ENCODE measurements at regions not wholly inside any gene's neighbourhood (a gene's known extent, or its start where the extent isn't known, plus 50 kb on each side); places are given as distances from the start of the nearest gene placed in this dataset.
A peak's percentile ranks its signal among the peaks of the same experiment; 100 is the strongest.
"Not testable (repeated sequence)": the region's sequence is repeated elsewhere in the genome, so short reads cannot be mapped to it uniquely, and the experiment has no call there.

DNA sequence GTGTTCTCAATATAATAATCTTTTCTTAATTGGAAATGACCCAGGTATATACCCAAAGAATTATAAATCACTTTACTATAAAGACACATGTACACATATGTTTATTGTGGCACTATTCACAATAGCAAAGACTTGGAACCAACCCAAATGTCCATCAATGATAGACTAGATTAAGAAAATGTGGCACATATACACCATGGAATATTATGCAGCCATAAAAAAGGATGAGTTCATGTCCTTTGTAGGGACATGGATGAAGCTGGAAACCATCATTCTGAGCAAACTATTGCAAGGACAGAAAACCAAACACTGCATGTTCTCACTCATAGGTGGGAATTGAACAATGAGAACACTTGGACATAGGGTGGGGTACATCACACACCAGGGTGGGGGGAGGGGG, 56.8 kb downstream of the SCGB2B2 start:
- not testable (repeated sequence) for DNase-seq (ENCODE audit: low spot score)

DNA sequence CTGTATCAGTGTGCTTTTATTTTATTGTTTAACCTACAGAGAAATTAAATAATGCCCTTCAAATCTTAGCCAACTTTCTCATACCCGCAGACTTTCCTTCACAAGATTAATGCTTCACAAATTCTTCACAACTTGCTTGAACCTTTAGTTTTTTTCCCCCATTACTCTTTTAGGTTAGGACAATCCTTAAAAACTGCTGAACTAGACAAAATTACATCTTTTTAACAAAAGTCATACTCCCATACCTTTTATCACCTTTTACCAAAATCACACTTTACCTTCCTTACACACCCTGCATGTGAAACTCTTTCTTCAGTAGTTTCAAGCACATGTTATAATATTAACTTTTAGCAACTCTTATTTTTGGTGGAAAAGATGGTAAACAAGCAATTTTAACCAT, 58.5 kb downstream of the SCGB2B2 start:
- no peak for DNase-seq (ENCODE audit: low spot score)

DNA sequence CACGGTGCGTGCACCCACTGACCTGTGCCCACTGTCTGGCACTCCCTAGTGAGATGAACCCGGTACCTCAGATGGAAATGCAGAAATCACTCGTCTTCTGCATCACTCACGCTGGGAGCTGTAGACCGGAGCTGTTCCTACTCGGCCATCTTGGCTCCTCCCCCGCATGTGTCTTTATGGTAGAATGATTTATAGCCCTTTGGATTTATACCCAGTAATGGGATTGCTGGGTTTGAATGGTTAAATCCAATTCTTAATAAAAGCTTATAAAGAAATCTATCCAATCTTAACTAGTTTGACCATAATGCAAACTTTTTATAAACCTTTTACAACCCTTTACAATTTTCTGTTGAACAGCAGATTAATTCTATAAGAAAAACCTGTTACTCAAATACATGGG, 59.0 kb downstream of the SCGB2B2 start:
- DNase-seq (ENCODE audit: low spot score) = not testable (repeated sequence)

DNA sequence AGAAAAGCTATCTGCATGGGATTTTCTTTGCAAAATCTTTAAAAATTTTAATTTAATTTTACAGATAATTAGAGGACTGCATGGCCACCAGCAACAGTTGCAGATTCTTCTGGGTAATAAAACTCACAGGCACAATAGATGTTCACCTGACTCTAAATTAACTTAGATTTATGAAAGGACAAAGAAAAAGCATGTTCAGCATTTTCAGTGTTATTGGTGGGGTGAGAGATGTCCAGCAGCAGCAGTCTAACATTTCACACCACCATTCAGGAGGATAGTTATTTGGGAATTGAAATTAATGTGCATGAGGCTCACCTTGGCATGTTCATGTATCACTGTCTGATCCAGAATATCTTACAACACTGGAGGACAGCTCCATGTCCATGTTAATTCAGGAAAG, 74.0 kb downstream of the SCGB2B2 start:
- no peak for DNase-seq (ENCODE audit: low spot score)

DNA sequence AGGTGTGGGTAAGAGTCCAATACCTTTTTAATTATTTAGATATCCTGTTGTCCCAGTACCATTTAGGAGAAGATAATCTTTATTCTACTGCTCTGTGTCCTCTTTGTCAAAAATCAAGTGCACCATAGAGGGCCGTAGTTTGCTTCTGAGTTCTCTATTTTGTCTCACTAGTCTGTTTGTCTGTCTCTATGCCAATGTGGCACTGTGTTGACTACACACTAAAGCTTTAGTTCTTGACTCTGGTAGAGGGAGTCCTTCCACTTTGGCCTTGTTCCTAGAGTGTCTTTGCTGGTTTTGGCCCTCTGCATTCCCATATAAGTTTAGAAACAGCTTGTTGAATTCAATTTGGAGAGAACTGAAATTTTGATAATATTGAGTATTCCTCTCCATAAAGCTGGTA, 75.9 kb downstream of the SCGB2B2 start:
- no peak for DNase-seq (ENCODE audit: low spot score)

DNA sequence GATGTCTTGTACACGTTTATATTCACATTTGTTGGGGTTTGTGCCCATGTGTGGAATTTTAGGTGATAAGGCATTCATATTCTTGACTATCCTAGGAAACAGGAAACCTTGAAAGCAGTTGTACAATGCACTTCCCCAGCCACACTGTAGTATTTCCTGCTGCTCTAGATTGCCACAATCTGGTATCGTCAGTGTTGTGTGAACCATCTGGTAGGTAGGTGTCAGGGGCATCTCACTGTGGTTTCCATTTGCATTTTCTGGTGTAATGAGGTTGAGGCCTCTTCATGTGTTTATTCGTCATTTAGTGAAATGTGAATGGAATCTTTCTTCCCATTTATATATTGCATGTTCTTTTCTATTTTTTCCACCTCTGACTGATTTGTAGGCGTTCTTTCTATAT, 76.6 kb downstream of the SCGB2B2 start:
- no peak for DNase-seq (ENCODE audit: low spot score)

DNA sequence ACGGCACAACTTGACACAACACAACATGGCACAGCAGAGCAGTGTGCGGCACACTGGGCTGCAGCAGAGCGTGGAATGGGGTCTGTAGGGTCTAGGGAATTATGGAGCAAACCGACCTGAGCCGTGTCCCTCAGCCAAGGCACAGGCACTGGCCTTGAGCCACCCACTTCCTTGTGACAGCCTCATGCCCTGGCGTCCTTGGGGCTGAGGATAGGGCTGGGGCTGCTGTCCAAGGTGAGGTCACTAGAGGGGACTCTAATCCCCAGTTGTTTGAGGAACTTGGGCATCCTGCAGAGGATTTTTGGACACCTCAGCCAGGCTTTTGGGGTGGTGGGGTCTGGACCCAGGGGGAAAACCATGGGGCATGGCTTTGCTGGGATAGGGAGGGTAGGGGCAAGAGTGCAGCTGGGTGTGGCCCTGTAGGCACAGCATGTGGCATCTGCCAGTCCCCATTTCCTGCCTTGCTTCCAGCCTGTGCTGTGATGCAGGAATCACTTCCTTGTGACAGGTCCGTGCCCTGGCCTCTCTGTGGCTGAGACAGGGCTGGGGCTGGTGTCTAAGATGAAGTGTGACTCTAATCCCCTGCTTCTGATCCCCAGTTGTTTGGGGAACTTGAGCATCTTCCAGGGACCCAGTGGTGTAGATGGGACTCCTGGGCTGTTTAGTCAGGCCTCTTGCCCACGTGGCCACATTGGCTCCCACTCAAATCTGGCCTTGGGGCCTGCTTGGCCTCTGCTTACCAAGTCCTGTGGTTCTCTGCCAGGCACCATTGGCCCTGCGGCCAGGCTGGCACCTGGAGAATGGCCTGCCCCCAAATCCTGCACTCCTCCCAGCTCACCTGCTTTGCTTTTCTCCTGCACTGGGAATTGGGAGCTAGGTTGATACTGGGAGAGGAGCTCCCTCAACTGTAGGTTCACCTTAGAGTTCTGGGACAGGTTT, 78.5 kb downstream of the SCGB2B2 start:
- DNase-seq (ENCODE audit: low spot score) = no peak

DNA sequence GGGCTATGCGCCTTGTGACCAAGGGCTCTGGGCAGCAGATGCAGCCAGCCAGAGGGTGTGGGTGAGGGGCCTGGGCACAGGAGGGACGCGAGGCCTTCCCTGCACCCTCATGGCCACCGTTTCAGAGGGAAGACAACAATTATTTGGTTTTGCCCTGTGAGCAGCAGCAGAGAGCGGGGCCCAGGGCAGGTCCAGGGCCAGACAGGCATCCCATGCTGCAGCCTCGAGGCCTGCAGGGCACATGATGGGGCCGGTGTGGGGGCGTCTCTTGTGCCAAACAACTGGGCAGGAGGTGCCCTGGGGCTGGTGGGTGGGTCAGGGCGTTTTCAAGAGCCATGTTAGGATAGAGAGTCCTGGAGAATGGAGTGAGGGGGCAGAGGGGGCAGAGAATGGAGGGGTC, 79.4 kb downstream of the SCGB2B2 start:
- DNase-seq (ENCODE audit: low spot score) = no peak

DNA sequence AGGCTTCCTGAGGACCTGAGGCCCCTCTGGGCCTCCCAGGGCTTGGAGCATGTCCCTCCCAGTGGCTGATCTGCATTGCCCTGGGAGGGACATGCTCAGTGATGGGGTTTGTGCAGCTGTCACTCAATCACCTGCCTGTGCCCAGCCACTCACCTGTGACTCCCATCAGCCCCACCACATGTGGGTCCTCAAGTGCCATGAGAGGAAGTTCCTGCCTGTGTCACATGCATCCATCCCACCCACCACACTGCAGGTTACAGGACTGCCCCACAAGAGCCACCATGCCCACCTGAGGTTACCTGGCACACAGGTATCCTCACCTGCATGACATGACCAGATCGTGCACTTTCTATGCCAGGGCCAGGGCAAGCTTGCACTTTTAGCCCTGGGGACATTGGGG, 80.0 kb downstream of the SCGB2B2 start:
- DNase-seq (ENCODE audit: low spot score) = no peak

DNA sequence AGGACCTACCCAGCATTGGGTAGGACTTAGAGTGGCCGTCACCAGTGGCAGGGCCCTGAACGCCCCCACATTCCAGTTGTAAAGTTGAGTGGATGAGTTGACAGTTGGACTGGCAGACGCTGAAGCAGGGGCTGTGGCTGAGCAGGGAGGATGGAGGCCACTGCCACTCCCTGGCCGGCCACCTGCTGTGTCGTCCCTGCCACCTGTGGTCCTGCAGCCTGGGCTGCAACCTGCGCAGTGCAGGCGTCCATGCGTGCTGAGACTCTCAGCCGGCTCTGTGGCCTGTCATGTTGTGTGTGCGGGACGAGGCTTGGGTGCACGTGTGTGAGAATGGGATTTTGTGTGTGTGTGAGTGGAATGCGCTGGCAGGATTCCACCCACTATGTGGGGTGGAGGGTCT, 80.8 kb downstream of the SCGB2B2 start:
- peak; percentile 88 for DNase-seq (ENCODE audit: low spot score)

DNA sequence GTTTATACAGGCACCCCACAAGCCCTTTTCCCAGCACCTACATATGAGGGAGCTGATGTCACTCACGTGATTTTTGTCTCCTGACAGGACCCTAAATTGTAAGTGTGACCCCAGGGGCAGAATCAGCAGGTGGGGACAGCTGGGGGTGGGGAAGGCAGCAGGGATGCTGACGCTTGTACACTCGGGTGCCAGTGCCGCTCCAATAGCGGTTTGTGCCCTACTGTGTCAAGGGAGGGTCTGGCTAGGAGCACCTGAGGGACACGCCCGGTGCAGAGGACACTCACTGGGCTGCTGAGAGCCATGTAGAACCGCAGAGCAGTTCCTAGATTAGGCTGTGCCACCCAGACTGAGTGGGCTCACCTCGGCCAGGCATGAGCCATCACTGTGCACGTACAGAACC, 81.3 kb downstream of the SCGB2B2 start:
- DNase-seq (ENCODE audit: low spot score) = no peak

DNA sequence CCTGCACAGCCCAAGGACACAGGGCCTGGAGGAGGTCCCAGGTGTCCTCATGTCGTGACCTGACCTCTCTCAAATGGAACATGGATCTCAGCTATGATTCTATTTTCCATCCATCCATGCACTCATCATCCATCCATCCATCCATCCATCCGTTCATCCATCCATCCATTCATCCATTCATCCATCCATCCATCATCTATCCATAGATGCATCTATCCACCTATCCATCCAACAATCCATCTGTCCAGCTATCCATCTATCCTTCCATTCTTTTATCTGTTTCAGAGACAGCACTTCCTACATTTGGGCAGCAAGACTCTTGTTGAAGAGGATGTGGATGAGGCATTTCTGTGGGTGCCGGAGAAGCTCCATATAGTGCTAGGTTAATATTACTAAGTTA, 86.7 kb downstream of the SCGB2B2 start:
- no peak for DNase-seq (ENCODE audit: low spot score)

DNA sequence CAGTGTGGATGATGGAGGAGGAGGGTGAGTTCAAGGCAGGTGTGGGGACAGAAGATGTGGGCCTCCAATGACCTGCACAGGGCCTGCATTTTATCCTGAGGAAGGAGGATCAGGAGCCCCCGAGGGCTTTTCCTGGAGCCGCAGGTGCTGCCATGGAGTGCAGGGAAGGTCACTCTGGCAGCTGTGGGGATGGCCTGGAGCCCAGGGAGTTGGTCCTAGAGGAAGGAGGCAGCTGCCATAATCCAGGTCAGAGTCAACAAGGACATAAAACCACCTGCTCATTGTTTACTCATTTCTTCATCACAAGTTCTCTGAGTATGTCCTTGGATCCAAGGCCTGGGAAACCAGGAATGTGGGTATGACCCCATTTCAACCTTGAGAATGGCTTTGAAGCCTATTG, 87.2 kb downstream of the SCGB2B2 start:
- no peak for DNase-seq (ENCODE audit: low spot score)

DNA sequence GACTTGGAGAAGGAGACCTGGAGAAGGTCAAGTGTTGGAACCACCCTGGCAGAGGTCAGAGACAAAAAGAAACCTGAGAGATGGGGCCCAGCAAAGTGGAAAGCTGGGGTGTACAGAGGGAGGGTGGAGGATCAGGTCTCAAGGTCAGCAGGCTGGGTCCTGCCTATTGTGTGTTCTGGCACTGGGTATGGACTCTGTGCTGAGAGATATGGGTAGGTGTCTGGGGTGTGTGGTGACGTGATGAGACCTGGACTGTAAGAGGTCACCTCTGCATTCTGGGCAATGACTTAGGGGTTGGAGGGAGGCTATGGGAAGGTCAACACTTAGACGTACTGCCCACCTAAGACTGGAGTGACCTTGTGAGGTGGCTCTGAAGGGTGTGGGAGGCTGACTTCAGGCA, 88.1 kb downstream of the SCGB2B2 start:
- DNase-seq (ENCODE audit: low spot score) = no peak

DNA sequence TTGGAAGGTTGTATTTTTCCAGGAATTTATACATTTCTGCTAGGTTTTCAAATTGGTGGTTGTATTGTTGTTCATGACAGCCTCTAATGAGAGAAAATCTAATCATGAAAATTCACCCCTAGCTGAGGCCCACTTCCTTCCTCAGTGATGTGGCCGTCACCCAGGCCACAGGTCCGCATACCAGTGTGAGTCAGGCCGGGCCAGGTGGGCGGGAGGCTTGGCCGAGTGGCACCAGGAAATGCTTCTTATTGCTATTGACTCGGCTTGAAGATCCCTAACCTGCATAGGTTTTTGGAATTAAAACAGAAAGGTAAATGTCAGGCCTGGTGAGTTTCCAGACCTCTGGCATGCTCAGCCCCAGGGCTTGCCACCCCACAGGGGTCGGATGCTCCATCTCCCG, 88.7 kb downstream of the SCGB2B2 start:
- DNase-seq (ENCODE audit: low spot score) = no peak

DNA sequence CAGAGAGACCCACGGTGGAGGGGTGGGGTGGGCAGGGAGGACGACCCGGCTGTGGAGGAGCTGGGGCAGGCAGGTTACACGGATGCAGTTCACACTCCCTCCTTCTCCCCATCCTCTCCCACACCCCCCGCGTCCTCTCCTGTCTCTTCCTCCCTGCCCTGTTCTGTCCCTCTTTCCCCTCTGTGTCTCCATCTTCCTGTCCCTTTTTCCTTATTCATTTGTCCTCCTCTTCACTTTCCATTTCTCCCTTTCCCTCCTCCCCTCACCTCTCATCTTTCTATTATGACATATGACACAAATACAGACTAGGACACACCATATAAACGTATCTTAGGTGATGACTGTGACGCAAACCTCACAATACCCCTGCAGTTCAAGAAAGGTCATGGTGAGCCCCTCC, 96.6 kb downstream of the SCGB2B2 start:
- DNase-seq (ENCODE audit: low spot score) = no peak

DNA sequence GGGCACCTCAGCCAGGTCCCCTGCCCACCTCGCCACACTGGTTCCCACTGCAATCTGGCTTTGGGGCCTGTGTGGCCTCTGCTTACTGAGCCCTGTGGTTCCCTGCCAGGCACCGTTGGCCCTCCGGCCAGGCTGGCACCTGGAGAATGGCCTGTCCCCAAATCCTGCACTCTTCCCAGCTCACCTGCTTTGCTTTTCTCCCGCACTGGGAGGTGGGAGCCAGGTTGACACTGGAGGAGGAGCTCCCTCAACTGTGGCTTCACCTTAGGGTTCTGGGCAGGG, 97.0 kb downstream of the SCGB2B2 start:
- DNase-seq (ENCODE audit: low spot score) = no peak

DNA sequence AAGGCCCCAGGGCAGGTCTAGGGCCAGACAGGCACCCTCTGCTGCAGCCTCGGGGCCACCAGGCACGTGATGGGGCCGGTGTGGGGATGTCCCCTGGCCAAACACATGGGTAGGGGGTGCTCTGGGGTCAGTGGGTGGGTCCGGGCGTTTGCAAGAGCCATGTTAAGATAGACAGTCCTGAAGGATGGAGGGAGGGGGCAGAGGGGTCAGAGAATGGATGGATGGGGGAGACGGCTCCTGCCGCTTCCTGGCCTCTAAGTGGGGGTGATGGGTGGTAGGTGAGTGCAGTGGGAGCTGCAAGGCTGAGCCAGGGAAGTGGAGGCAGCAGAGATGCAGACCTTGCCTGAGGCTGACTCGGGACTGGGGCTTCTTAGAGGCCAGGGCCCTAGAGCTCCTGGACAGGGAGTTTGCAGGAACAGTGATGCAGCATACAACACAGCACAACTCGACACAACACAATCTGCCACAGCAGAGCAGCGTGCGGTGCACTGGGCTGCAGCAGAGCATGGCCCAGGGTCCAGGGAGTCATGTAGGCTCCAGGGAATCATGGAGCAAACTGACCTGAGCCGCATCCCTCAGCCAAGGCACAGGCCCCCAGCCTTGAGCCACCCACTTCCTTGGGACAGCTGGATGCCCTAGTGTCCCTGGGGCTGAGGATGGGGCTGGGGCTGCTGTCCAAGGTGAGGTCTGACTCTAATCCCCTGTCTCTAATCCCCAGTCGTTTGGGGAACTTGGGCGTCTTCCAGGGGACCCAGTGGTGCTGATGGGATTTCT, 97.5 kb downstream of the SCGB2B2 start:
- DNase-seq (ENCODE audit: low spot score) = no peak

DNA sequence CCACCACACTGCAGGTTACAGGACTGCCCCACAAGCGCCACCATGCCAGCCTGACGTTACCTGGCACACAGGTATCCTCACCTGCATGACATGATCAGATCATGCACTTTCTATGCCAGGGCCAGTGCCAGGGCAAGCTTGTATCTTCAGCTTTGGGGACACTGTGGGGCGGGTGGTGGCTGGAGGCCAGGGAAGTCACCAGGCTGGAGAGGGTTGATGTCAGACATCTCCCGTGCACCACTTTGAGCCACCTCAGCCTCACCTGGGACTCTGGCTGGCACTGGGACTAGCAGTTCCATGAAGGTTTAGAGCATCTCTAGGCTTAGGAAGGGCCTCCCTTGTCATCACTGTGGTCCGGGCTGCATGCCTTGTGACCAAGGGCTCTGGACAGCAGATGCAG, 97.2 kb downstream of the WTIP start:
- no peak for DNase-seq (ENCODE audit: low spot score)

DNA sequence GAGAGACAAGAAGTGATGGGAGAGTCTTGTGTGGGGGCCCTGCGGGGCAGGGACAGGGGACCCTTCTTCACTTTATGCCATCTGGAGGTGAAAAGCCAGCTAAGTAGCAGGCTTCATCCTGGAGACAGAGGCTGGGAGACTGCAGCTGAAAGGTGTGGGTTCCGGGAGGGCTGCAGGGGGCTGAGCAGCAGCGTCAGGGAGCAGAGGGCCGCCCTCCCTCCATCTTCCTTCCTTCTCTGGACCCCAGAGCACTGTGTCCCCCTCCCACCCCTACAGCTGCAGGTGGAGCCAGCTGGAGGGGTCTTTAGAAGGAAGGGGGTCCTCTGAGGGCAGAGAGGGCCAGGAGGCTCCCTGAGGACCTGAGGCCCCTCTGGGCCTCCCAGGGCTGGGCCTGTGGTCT, 96.6 kb downstream of the WTIP start:
- DNase-seq (ENCODE audit: low spot score) = no peak

DNA sequence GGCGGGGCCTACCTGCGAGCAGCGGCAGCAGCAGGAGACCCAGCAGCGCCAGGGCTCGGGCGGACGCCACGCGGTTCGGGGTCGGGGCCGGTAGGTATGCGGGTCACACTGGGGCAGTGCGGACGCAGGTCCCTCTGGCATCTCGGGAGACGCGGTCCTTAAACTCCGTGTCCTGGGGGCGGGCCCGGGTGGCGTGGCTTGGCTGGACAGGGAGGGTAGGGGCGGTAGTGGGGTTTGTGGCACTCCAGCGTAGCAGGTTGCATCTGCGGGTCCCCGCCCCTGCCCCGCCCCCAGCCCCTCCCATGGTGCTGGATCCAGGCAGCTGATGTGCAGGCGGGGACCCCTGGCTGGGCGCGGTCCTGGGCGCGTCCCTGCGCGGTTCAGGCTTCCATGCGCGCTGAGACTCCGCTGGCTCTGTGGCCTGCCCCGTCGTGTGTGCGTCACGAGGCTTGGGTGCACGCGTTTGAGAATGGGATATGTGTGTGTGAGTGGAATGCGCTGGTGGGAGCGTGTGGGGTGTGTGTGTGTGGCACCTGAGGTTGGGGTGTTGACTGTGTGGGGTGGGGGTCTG, 96.1 kb downstream of the WTIP start:
- DNase-seq (ENCODE audit: low spot score) = no peak

DNA sequence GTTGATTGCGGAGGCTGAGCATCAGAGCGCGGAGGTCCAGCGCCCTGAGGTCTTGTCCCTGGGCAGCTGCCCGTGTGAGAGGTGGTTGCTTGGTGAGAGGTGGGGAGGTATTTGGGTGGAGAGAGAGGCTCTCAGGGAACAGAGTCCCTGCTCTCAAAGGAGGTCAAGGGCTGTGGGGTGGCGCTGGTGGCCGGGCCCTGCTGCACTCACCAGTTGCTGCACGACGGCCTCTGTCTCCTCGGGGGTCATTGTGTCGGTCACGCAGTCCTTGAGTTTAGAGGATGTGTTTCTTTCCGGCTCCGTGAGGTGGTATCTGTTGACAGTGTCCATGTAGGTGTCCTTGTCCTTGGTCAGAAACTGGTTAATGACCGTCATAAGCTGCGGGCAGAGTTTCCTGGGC, 95.5 kb downstream of the WTIP start:
- no peak for DNase-seq (ENCODE audit: low spot score)

DNA sequence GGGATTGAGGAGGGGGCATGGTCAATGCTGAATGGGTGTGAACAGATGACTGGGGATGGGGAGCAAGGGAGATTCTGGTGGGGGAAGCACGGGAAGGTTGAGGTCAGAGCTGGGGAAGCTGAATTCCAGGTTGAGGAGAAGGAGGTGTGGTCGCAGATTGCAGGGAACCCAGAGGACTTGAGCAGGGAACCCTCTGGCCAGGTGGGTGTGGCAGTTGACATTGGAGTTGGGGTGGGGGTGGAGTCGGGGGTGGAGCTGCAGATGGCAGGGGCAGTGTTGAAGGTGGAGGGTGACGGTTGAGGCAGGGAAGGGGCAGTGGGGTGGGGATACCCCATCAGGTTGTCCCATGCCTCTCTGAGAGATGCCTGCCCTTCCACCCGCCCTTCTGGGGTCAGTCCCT, 94.7 kb downstream of the WTIP start:
- no peak for DNase-seq (ENCODE audit: low spot score)

Data from mesenteric fat pad (tissue), 1 donor.